ENCODE measurements at regions not wholly inside any gene's neighbourhood (a gene's known extent, or its start where the extent isn't known, plus 50 kb on each side); places are given as distances from the start of the nearest gene placed in this dataset.

DNA sequence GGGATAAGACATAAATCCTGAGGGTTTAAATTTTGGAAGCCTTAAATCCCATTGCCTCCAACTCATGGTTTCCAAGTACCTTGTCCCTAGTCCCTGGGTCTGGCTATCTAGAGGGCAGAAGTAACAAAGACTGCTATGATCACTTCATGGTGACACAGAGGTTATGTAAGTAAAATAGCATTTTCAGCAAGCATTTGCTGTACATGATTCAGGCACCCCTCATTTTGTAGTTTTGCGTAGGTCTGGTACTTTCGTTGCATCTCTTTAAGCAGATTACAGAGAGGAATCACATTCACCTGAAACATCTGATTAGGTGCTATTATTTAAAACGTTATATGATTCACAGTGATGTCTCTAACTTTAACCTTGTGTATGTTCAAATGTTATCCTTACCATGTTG is 480.1 kb downstream of the XIRP2 start:
- H4K20me1 ChIP-seq (ENCODE audit: insufficient read depth, low read length) = no peaks in the 10 kb centered on the region
- TF ChIP-seq, protein P1, sequence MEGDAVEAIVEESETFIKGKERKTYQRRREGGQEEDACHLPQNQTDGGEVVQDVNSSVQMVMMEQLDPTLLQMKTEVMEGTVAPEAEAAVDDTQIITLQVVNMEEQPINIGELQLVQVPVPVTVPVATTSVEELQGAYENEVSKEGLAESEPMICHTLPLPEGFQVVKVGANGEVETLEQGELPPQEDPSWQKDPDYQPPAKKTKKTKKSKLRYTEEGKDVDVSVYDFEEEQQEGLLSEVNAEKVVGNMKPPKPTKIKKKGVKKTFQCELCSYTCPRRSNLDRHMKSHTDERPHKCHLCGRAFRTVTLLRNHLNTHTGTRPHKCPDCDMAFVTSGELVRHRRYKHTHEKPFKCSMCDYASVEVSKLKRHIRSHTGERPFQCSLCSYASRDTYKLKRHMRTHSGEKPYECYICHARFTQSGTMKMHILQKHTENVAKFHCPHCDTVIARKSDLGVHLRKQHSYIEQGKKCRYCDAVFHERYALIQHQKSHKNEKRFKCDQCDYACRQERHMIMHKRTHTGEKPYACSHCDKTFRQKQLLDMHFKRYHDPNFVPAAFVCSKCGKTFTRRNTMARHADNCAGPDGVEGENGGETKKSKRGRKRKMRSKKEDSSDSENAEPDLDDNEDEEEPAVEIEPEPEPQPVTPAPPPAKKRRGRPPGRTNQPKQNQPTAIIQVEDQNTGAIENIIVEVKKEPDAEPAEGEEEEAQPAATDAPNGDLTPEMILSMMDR (IDR thresholded peaks at IDR 0.05; ENCODE audit: low read depth, low read length) = no peak
- no peak for TF ChIP-seq EZH2phosphoT487 (IDR thresholded peaks at IDR 0.05; ENCODE audit: low read depth)
- no peak overlapping the region for H3K27ac ChIP-seq (ENCODE audit: low read length)
- H2AFZ ChIP-seq (ENCODE audit: low read depth, low read length) = no peak overlapping the region
- H3K4me1 ChIP-seq (ENCODE audit: low read length) = no peaks in the 10 kb centered on the region
- H3K9ac ChIP-seq (ENCODE audit: low read length) = no peak overlapping the region
- no peaks in the 10 kb centered on the region for H3K27me3 ChIP-seq (ENCODE audit: low read depth, low read length)
- H3K79me2 ChIP-seq (ENCODE audit: low read length) = no peaks in the 10 kb centered on the region
- H3K36me3 ChIP-seq (replicated peaks; ENCODE audit: low read depth, low read length) = no peaks in the 10 kb centered on the region
- no peak overlapping the region for H3K4me3 ChIP-seq (ENCODE audit: low read length)
- H3K9me3 ChIP-seq (ENCODE audit: insufficient read depth, low read length) = no peaks in the 10 kb centered on the region
- H3K4me2 ChIP-seq (ENCODE audit: low read length) = no peak overlapping the region

DNA sequence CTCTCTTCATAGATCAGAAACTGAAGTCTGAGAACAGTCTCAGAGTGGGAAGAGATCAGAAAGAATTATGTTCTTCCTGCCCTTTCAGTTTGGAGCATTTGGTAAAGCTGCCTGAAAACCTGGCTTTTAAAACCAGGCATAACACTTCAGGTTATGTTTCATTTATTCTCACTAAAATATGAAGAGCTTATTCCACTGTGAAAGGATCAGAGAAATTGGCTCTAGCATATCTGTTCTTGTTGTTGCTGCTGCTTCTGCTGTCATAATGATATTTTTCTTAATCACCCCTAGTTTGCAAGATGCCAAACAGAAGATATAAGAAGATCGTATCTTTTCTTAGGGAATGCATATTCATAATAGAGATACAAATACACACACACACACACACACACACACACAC is 476.9 kb downstream of the XIRP2 start:
- H3K27ac ChIP-seq (ENCODE audit: low read length) = no peak overlapping the region
- H3K36me3 ChIP-seq (replicated peaks; ENCODE audit: low read depth, low read length) = no peaks in the 10 kb centered on the region
- H3K4me1 ChIP-seq (ENCODE audit: low read length) = no peaks in the 10 kb centered on the region
- H3K9ac ChIP-seq (ENCODE audit: low read length) = no peak overlapping the region
- H3K79me2 ChIP-seq (ENCODE audit: low read length) = no peaks in the 10 kb centered on the region
- H3K9me3 ChIP-seq (ENCODE audit: insufficient read depth, low read length) = no peaks in the 10 kb centered on the region
- H3K27me3 ChIP-seq (ENCODE audit: low read depth, low read length) = no peaks in the 10 kb centered on the region
- no peak for TF ChIP-seq EZH2phosphoT487 (IDR thresholded peaks at IDR 0.05; ENCODE audit: low read depth)
- TF ChIP-seq, protein P1 (IDR thresholded peaks at IDR 0.05; ENCODE audit: low read depth, low read length) = no peak
- no peaks in the 10 kb centered on the region for H4K20me1 ChIP-seq (ENCODE audit: insufficient read depth, low read length)
- H3K4me3 ChIP-seq (ENCODE audit: low read length) = no peak overlapping the region
- H3K4me2 ChIP-seq (ENCODE audit: low read length) = no peak overlapping the region
- H2AFZ ChIP-seq (ENCODE audit: low read depth, low read length) = no peak overlapping the region

DNA sequence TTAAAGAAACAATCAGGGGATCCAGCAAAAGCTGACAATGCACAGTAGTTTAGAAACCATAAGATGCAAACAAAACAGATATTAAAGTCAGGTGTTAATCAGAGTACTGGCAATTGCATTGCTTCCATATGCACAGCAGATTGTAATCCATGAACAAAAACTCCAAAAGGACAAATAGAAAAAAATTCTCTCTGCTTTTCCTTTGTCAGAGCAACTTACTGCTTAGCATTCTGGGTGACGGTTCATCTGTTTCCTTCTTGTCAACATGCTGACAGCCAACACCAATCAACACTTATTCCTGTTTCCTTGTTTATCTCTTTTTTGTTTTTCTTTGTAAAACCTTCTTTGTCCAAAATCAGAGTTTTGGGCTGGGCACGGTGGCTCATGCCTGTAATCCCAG is 473.1 kb downstream of the XIRP2 start:
- Histone ChIP-seq H3K36me3 (replicated peaks; ENCODE audit: low read depth, low read length) (no peaks in the 10 kb centered on the region), H3K9ac (ENCODE audit: low read length) (no peak overlapping the region), H3K9me3 (ENCODE audit: insufficient read depth, low read length) (no peaks in the 10 kb centered on the region), H4K20me1 (ENCODE audit: insufficient read depth, low read length) (no peaks in the 10 kb centered on the region), H3K27ac (ENCODE audit: low read length) (no peak overlapping the region), H3K4me1 (ENCODE audit: low read length) (no peaks in the 10 kb centered on the region), H3K27me3 (ENCODE audit: low read depth, low read length) (no peaks in the 10 kb centered on the region), H3K4me3 (ENCODE audit: low read length) (no peak overlapping the region), H3K4me2 (ENCODE audit: low read length) (no peak overlapping the region), H2AFZ (ENCODE audit: low read depth, low read length) (no peak overlapping the region), H3K79me2 (ENCODE audit: low read length) (no peaks in the 10 kb centered on the region)
- TF ChIP-seq EZH2phosphoT487 (IDR thresholded peaks at IDR 0.05; ENCODE audit: low read depth) = no peak
- TF ChIP-seq, protein P1 (IDR thresholded peaks at IDR 0.05; ENCODE audit: low read depth, low read length) = no peak

DNA sequence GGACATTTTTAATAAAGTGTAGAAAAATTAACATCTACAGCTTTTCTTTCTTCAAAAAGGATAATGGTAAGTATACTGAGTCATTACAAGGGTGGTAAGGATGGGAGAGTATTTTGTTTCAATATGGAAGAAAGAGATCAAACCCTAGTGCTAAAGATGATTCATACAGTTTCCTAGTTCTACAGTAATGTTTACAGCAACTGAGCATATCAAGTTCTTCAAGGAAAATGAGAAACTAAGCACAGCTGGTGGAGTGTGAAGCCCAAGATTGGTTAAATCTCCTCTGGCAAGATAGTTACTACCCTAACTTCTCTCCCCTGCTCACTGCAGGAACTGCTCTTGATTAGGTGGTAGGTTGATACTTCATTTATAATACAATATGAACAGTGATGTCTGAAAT is 467.5 kb downstream of the XIRP2 start:
- Histone ChIP-seq H3K27me3 (ENCODE audit: low read depth, low read length) (no peaks in the 10 kb centered on the region), H4K20me1 (ENCODE audit: insufficient read depth, low read length) (no peaks in the 10 kb centered on the region), H3K4me2 (ENCODE audit: low read length) (no peak overlapping the region), H2AFZ (ENCODE audit: low read depth, low read length) (no peak overlapping the region), H3K27ac (ENCODE audit: low read length) (no peak overlapping the region), H3K79me2 (ENCODE audit: low read length) (no peaks in the 10 kb centered on the region), H3K4me1 (ENCODE audit: low read length) (no peaks in the 10 kb centered on the region), H3K9me3 (ENCODE audit: insufficient read depth, low read length) (no peaks in the 10 kb centered on the region), H3K36me3 (replicated peaks; ENCODE audit: low read depth, low read length) (no peaks in the 10 kb centered on the region), H3K9ac (ENCODE audit: low read length) (no peak overlapping the region), H3K4me3 (ENCODE audit: low read length) (no peak overlapping the region)
- TF ChIP-seq, protein P1 (IDR thresholded peaks at IDR 0.05; ENCODE audit: low read depth, low read length) = no peak
- TF ChIP-seq EZH2phosphoT487 (IDR thresholded peaks at IDR 0.05; ENCODE audit: low read depth) = no peak

All from OCI-LY3 (cell line).